ENCODE measurements at regions not wholly inside any gene's neighbourhood (a gene's known extent, or its start where the extent isn't known, plus 50 kb on each side); places are given as distances from the start of the nearest gene placed in this dataset.

DNA sequence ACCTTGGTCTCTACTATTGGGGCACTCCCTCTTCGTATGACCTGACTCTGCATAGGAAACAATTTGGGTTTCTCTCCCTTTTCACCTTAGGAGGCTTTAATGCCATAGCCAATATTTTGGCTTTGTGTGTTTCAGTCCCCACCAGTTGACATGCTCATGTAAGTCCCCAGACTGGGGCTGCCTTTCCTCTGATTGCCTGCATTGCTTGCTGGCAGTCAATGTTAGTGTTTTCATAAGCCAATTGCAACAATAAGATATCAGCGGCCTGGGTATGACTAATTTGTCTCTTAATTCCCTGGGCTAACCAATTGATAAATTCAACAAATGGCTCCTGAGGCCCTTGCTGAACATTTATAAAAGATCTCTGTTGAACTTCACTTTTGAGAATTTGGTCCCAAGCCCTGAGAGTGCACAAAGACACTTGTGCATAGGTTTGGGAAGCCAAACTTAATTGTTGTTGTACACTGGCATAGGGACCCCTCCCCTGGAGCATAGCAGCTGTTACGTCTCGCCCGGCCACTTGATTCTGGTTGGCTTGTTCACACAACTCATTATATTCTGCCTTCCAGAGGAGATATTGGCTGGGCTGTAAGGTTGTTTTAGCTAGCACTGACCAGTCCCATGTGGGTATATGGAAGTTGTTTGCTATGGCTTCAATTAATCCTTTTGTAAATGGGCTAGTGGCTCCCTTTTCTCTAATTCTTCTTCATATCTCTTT, 206.2 kb downstream of the PABPC4L start:
- DNase-seq (ENCODE audit: low read depth): no peak
- H3K4me3 ChIP-seq (ENCODE audit: low read depth, low read length): no peak overlapping the region
- TF ChIP-seq, protein P1, sequence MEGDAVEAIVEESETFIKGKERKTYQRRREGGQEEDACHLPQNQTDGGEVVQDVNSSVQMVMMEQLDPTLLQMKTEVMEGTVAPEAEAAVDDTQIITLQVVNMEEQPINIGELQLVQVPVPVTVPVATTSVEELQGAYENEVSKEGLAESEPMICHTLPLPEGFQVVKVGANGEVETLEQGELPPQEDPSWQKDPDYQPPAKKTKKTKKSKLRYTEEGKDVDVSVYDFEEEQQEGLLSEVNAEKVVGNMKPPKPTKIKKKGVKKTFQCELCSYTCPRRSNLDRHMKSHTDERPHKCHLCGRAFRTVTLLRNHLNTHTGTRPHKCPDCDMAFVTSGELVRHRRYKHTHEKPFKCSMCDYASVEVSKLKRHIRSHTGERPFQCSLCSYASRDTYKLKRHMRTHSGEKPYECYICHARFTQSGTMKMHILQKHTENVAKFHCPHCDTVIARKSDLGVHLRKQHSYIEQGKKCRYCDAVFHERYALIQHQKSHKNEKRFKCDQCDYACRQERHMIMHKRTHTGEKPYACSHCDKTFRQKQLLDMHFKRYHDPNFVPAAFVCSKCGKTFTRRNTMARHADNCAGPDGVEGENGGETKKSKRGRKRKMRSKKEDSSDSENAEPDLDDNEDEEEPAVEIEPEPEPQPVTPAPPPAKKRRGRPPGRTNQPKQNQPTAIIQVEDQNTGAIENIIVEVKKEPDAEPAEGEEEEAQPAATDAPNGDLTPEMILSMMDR (IDR thresholded peaks at IDR 0.05; ENCODE audit: low read depth, low read length, missing control alignments): no peak

DNA sequence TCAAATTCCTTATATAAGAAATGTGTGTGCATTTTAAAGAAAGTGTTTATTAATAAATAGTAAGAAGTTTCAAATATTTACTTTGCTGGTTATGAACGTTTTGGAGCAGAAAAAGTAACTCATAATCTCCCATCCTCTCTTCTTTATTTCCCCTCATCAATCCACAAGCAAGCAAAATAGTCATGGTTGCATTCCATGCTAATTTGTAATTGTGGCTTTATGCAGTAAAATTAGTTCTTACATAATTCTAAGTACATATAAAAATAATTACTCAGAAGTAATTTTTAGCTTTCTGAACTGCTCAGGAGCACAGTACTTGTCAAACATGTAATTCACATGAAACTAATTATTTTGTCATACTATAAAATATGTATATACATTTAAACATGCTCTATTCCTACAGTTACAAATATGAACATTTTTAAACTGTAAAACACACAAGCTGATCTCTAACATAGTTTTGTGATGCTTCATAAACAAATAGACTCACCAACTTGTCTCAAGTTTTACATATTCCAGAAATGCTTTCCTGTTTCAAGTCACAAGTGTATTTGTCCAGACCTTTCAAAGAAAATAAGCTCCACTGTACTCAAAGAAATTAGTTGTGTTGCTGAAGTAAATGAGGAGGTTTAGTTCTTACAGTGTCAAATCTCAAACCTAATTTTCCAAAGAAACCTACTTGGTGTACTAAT, 218.9 kb downstream of the PABPC4L start:
- H3K4me3 ChIP-seq (ENCODE audit: low read depth, low read length): no peak overlapping the region
- TF ChIP-seq, protein P1 (IDR thresholded peaks at IDR 0.05; ENCODE audit: low read depth, low read length, missing control alignments): no peak
- DNase-seq (ENCODE audit: low read depth): no peak

DNA sequence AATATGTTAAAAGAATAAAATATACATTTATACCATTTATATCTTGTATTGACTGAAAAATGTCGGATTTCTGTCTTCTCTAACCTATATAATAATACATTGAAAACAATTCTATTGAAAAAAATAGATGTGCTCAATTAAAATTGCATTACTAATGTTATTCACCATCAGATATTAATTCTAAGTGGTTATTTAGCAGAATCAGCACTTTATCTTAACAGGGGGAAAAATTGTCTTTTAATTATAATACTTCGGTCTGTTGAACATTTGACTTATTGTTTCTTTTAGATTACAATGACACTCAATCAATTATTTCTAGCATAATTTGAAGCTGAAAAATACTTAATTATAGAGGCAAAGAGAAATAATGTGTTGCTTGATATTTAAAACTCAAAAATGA, 220.3 kb downstream of the PABPC4L start:
- no peak for DNase-seq (ENCODE audit: low read depth)
- H3K4me3 ChIP-seq (ENCODE audit: low read depth, low read length): no peak overlapping the region
- TF ChIP-seq, protein P1 (IDR thresholded peaks at IDR 0.05; ENCODE audit: low read depth, low read length, missing control alignments): no peak

DNA sequence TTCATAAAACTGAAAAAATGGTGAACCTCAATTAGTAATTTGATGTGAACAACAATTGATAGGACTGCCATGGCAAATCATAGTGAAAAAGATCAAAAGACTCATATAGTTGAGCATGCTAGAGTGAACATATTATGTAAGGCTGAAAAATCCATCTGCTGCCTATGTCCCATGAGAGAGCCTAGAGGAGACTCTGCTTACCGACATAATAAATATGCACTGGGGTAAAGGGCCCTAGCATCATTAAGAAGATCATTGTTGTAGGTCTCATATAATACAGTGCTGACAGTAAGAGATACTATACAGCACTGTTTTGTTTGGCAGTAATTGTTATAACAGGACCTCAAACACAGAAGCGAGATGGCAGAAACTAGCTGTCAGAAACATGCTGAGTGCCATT, 229.0 kb downstream of the PABPC4L start:
- no peak for DNase-seq (ENCODE audit: low read depth)
- H3K4me3 ChIP-seq (ENCODE audit: low read depth, low read length): no peak overlapping the region
- TF ChIP-seq, protein P1 (IDR thresholded peaks at IDR 0.05; ENCODE audit: low read depth, low read length, missing control alignments): no peak

DNA sequence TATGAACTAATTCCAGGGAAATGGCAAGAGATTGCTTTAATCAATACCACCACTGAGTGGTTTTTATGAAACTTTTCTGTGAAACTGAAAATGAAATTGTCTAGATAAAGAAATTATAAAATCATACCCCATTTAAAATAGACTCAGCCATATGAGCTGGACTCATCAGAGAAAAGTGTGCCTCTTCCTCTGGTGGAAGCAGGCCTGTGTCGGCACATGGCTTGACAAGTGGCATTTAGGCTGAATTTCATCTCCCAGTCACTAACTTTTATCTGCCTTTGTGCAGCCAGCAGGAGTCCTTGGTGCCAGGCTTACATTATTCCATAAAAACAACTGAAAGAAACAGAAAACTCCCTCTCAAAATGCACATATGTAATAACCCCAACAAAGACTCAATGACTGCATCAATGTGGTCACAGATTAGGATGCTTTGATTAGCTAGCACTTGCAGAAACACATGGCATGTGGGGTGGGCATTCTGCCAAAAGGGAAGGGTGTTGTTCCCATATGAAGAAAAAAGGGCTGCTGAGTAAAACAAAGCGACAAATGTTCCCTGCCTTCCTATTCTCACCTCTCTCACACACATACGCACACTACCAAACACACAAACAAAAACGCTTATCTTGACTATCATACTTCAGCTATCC, 232.3 kb downstream of the PABPC4L start:
- DNase-seq (ENCODE audit: low read depth): no peak
- TF ChIP-seq, protein P1 (IDR thresholded peaks at IDR 0.05; ENCODE audit: low read depth, low read length, missing control alignments): no peak
- H3K4me3 ChIP-seq (ENCODE audit: low read depth, low read length): no peak overlapping the region

DNA sequence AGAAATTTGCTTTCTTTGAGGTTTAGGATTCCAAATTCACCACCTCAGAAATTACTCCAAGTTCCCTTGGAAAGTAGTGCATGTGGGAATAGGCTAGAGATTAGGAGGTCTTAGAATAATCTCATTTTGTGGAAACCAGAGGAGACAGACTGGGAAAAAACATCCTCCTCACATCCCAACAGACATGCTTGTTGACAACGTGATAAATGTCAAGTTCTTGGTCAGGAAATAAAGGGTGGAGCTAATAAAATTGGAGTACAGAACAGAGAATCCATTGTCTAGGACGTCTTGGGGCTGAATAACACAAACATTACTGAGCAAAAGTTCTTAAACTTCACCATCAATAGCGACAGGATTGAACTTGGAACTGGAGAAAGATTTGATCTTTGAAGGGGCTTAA, 233.4 kb downstream of the PABPC4L start:
- H3K4me3 ChIP-seq (ENCODE audit: low read depth, low read length): no peak overlapping the region
- DNase-seq (ENCODE audit: low read depth): no peak
- TF ChIP-seq, protein P1 (IDR thresholded peaks at IDR 0.05; ENCODE audit: low read depth, low read length, missing control alignments): no peak
